Kasumi-1 (cell line): ENCODE measurements at regions not wholly inside any gene's neighbourhood (a gene's known extent, or its start where the extent isn't known, plus 50 kb on each side); places are given as distances from the start of the nearest gene placed in this dataset.
"Not testable (repeated sequence)": the region's sequence is repeated elsewhere in the genome, so short reads cannot be mapped to it uniquely, and the experiment has no call there.

Experiments used
- DNase-seq, 2 experiments: peaks; one replicate each; lab custom pipeline; 2025; lab: John Stamatoyannopoulos, UW

- no peak for DNase-seq
Observed at GRCh38 chr7:122248472-122248871, 56.1 kb downstream of the FEZF1 start.

GRCh38 chr7:122238729-122239128 lies 65.8 kb downstream of the FEZF1 start:
- DNase-seq: not testable (repeated sequence)

- DNase-seq: not testable (repeated sequence)
Observed at GRCh38 chr7:122238297-122238696, 66.3 kb downstream of the FEZF1 start.

- DNase-seq: no peak
Observed at GRCh38 chr7:122225874-122226273, 78.7 kb downstream of the FEZF1 start.

- DNase-seq: peak; percentile 35 to 42
Observed at GRCh38 chr7:122219253-122219865, 75.3 kb upstream of the AASS start.

- DNase-seq: no peak
Observed at GRCh38 chr7:122217125-122217524, 73.1 kb upstream of the AASS start.

- DNase-seq: no peak
Observed at GRCh38 chr7:122212754-122213153, 68.7 kb upstream of the AASS start.

- DNase-seq: no peak
Observed at GRCh38 chr7:122211362-122211761, 67.3 kb upstream of the AASS start.

- no peak for DNase-seq
Observed at GRCh38 chr7:122206985-122207384, 62.9 kb upstream of the AASS start.

- DNase-seq: no peak
Observed at GRCh38 chr7:122203814-122204213, 59.8 kb upstream of the AASS start.

- DNase-seq: no peak
Observed at GRCh38 chr7:122200888-122201287, 56.8 kb upstream of the AASS start.

- no peak for DNase-seq
Observed at GRCh38 chr7:122199171-122199570, 55.1 kb upstream of the AASS start.

GRCh38 chr7:122198581-122198980 lies 54.5 kb upstream of the AASS start:
- no peak for DNase-seq
